GM21381 (cell line): ENCODE measurements at regions not wholly inside any gene's neighbourhood (a gene's known extent, or its start where the extent isn't known, plus 50 kb on each side); places are given as distances from the start of the nearest gene placed in this dataset.

Experiments used
- ATAC-seq: cut with Tn5 transposase; IDR thresholded peaks from one replicate; pipeline ENCODE4 v1.9.1; 2021; ENCODE audit warnings: mild to moderate bottlenecking, moderate library complexity; ENCODE audit not compliant: unreplicated experiment

DNA sequence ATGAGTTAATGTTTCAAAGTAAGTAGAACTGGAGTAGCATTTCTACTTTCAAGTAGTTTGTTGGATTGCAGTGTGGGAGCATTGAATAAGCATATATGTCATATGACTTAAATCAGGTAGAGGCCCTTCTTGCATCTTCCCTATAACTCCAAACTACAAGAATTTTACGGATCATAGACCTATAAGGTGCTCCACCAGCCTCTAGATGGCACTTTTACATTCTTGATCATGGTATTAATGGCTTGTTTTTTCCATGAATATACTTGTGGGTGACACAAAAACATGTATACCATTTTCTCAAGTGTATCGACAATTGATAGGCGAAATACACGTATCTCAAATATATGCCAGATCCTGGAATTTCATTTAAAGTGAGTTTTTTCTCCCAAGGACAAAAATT lies 311.1 kb downstream of the ZPLD1 start:
- no peak for ATAC-seq

DNA sequence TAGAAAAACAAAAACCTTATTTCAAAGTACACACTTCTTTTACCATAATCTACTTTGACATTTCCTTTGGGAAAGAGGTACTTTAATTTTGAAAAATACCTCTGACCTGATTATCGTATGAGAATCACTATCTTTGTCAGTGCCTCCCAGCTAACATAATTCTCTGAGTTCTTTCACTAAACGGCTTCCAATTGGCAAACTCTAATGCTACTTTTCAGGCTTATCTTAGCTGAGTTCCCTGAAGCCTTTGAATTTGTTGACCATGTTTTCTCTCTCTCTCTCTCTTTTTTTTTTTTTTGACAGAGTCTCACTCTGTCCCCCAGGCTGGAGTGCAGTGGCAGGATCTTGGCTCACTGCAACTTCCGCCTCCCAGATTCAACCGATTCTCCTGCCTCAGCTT lies 312.8 kb downstream of the ZPLD1 start:
- no peak for ATAC-seq

DNA sequence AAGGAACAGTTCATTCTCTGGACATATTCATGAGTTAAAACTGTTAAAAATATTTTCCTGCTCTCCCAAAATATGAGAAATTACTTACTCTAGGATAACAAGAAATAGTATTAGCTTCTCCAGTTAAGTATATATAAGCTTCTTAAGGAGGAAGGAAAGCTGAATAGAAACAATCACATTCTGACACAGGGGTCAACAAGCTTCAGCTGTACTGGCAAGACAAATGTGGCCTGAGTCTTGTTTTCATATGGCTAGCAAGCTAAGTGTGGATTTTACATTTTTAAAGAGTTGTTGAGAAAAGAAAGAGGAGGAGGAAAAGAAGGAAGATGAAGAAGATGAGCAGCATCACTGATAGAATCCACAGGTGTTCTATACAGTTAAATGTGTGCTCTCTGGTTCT lies 313.8 kb downstream of the ZPLD1 start:
- ATAC-seq = no peak

DNA sequence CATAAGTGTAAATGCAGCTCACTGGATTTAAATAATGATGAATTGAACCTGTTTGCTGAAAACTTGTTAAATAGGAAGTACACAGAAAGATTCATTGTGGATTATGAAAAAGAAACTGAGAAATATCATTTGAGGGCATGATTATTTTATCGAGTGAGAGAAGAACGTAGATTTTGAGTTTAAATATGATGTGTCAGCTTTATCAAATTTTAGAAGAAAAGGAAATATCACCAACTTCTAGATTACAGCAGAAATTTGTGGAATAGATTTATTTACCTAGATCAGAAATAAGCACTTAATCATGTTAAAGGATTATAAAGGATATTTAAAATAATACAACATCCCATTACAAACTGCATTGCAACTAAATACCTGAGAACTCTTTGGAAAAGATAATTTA lies 315.5 kb downstream of the ZPLD1 start:
- no peak for ATAC-seq

DNA sequence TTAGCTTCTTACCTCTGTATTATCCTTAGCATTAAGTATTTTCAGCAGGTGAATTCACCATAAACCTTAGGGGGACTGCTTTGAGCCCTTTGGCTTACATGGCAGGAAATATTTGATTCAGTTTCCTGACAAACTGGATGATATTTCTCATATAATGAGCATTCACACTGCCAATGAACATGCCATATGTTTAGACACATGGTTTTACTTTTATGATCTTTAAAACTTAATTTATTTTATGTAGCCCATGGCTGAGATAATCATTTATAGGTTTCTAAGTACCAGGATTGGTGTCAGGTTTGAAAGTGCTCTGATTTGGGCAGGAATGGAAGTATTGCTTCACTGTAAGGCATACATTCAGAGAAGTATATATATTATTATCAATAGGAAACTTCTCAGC lies 319.1 kb downstream of the ZPLD1 start:
- ATAC-seq = no peak

DNA sequence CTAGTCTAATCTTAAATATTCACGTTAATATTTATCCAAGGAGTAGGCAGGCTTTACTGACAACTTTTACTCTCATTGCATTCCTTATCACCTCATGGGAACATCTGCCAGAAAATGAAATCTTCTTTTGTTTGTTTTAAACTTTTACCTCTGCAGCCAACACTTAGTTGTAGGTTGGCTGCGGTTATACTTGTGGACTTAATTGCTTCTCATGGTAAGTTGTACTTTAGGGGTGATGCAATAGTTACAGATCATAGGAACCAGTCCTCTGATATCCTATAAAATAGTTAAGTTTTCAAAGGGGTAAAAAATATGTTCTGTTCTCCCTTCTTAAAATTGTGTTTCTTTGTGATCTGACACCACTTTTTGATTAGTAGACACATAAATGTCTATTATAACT lies 321.9 kb downstream of the ZPLD1 start:
- no peak for ATAC-seq

DNA sequence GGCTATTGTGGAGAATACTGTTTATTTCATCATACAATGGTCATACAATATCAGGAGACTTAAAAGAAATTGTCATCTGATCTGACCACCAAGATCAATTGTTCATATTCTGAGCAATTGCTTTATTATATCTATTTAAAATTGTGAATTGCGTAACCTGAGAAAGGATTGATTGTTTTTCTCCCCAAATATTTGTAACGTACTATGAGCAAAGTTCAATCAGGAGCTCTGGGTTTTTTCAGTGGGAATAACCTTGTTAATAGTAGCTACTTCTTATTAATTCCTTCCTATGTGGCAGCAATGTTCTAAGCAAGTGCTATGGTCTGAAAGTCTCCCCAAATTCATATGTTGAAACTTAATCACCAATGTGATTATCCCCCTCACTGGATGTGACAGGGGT lies 323.1 kb downstream of the ZPLD1 start:
- no peak for ATAC-seq

DNA sequence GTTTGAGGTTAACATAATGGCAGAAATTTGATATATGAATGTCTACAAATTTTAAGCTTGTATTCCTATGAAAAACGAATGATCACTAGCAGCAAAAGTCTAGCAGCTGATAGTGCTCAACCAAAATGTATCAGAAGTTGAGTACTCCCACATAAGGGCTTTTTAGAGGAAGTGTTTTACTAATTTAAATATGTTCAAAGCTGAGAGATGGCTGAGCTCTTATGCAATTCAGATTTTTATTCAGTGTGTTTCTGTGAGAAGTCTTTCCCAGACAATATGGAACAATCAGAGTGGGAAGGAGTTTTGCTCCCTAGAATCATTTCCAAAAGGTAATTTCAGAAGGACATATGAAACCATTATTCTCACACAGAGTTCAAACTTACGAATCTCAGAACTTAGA lies 327.0 kb downstream of the ZPLD1 start:
- ATAC-seq = no peak

DNA sequence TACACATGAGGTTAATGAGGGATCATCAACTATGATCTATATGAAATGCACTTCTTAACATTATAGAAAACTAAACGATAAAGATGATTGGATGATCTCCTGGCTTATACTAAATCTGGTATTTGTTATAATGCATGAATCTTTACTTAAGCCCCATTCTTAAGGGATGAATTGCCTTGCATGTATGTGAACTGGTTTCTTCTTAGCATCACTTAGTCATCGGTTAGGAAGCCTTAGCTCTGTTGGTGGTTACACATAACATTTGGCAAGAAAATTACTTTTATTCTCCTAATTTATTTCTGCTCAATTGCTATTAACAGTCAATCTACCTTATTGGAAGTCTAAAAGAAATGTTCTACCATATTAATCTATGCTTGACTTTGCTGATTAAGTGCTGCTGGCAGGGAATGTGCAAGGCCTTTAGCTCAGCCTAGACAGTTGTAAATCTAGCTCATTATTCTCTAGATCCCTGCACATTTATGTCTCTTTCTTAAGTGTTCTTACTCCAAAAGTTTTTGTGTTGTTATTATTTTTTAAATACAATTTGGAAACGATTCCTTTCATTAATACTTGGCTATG lies 356.0 kb downstream of the ZPLD1 start:
- ATAC-seq = no peak

DNA sequence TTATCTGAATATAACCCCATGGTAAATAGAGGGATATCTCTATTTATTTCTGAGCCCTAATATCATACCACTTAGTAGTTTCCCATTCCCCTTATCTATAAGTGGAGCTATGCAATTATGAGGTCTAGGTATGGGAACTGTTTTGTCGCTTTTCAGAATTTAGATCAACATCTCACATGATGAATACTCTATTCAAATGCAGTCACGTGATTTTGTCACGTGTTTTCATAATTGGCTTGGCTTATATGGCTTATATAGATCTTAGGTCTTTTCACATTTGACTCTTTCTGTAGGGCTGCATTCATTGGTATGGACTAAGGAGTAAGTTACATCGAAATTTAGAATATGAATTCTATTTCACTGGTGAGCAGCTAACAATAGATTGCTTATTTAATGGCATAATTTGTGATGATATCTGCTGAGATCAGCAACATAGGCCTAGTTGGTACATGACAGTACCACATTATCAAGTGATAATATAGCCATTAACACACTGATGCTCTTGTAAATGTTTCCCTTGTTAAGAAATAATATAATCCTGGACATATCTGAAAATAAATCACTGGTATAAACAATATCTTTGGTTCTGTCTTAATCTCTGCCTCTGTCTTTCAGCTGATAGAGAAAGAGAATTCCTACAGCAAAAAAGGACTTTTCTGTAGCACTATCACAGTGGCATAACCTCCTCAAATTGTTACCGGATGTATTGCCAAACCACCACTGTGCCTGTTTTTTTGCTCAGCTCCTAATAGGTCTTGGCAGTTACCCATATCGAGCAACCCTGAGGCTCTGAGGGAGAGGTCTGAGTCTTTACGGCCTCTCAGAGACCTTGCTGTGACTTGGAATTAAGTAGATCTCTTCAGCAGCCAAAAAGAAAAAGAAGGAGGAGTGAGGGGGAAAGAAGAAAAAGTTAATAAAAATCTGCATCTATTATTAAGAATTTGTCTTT lies 357.1 kb downstream of the ZPLD1 start:
- ATAC-seq = no peak

DNA sequence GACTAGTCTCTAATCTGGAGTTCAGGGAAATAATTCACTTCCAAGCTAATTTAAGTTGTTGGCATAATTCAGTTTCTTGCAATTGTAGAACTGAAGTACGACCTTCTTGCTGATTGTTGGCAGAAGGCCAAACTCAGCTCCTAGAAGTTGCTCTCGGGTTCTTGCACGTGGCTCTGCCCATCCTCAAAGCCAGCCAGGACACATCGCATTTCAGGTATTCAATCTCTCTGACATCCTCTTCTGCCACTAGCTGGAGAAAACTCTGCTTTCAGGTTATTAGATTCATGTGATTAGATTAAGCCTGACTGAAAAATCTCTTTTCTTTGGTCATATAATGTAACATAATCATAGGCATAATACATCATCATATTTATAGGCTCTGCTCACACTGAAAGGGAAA lies 362.0 kb downstream of the ZPLD1 start:
- no peak for ATAC-seq

DNA sequence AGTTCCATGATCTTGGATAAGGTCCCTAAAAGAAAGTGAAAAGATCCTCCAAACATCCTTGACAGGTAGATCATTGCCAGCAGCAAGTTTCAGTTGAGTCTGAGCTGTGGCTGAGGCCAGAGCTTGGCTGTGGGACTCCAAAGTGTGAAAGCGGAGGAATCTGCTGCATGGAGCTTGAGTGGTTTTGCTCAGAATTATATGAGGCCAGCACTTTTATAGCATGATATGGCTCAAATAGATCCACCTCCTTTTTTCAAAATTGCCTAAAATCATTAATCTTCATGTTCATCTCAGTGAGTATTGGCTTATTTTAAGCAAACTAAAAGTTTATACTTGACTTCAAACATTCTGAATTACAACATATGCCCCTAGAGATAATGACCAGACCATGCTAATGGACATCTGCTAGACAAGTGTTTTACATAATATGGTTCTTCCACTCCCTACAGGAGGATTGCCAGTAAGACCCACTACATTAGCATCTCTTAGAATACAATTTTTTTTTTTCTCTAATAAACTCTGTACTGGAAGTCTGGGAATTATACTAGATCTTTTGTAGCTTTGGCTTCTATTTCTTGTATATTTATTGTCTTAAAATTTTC lies 368.1 kb downstream of the ZPLD1 start:
- no peak for ATAC-seq

DNA sequence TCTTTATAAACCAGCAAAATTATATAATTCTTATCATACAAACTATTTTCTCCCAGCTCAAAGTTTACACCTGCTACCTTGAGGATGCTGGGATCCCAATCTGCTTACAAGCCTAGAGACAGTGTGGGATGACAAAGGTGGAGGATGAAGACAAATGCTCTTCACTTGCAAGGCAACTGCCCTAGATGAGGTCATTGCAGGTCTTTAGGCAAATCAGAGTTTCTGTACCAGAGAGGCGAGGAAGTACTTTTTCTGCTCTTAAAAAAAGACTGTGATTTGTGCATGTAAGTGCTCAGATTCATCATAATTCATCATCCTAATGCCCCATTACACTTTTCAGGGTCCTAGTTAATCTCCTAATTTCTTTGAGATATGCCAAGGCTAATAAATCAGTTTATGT lies 376.1 kb downstream of the ZPLD1 start:
- ATAC-seq = no peak

DNA sequence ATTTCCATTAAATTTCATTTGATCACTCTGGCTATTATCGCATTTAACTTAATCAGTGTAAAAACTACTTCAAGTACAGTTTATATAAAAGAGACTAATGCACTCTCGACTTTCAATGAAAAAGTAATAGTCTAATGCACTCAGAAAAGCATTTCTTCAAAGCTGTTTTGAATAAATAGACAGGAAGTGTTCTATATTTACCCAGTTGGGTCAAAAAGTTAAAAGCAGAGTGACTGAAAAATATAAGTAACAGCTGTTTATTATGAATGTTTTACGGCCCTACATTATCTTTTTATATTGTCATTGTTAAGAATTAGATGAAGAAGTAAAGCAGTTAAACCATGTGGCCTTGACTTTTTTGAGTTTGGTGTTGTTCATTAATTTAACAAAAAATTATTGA lies 391.8 kb downstream of the ZPLD1 start:
- ATAC-seq = no peak

DNA sequence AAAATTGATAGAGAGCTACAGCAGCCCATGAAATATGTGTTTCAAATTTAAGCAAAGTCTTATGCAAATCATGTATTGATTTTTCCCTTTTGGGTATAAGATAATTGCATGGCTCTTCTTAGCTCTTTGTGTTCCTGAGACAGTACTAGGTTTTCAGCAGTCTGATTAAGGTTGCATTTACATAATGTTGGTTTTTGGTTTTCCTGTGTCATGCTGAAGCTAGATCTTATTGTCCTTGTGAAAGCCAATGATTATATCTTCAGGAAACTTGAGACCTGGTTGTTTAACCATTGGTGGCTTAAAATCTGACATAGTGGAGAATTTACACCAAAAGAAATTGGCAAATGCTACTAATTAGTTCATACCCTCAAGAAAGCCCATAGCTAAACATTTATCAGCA lies 392.6 kb downstream of the ZPLD1 start:
- ATAC-seq = no peak

DNA sequence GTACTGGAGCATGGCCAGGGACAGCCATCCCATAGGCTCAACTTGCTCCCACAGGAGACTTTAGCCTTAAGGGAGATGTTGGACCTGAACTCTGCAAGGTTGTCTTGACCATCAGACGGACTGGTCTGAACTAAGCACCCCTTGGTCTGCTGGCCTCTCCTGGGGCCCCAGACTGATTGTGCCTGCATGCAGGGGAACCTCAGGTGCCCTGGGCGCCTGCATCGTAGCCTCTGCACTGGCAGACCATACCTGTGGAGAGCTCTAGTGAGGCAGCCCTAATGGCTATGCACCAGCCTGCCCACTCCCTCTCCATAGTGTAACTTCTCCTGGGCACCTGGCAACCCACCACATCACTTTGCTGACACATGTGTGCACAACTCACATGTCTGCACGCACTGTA lies 395.6 kb downstream of the ZPLD1 start:
- no peak for ATAC-seq

DNA sequence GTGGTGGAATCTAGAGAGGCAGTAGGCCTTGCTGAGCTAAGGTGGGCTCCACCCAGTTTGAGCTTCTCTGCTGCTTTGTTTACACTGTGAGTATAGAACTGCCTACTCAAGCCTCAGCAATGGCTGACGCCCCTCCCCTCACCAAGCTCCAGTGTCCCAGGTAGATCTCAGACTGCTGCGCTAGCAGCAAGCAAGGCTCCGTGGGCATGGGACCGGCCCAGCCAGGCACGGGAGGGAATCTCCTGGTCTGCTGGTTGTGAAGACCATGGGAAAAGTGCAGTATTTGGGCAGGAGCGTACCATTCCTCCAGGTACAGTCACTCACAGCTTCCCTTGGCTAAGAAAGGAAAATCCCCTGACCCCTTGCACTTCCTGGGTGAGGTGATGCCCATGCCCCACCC lies 407.1 kb downstream of the ZPLD1 start:
- ATAC-seq = no peak

DNA sequence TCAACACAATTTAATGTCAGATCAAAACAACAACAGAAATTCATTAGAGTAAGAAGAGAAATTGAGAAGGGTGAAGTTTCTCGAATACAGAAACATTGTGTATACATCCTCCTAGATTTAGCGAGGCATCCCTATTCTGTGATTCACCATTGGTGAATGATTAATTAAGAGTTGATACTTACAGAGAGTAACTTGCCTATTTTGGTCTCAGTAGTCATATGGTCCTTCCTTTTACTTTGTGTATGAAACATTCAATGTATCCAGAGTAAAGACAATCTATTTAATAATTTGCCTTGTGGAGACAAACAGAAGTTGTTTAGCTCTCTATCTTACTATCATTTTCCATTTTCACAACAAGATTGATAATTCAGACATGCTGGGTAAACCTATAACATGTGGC lies 432.0 kb downstream of the ZPLD1 start:
- no peak for ATAC-seq

DNA sequence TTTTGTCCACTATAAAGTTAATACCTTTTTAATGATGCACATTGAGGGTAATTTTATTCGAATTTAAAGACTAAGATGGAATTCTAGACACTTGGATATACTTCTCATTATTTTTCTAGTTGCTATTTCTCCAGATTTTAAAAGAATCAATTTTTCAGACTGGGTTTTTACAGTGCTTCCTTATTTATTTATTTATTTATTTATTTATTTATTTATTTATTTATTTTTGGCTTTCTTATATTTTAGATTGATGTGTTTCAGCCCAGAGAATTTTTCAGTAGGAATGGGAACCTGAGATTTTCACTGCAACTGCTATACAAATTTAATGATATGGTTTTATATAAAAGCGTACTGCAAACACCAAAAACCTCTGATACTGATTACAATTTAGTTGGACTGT lies 448.7 kb downstream of the ZPLD1 start:
- no peak for ATAC-seq

DNA sequence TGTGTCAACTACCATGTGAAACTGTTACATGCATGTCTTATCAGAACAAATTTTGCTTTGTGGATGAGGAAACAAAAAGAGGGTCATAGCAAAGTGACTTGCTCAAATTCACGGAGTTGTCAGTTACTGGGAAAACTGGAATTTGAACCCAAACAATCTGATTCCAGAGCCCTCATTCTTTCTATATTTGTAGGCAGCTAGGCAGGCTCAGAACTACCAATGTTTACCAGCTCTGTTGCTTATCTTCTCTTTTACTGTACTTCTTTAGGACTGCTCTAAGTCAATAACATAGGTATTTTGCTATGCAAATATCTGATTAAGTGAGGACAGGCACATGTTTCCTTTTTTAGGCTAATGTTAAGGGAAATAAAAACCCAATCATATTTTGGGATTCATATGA lies 450.5 kb downstream of the ZPLD1 start:
- no peak for ATAC-seq

DNA sequence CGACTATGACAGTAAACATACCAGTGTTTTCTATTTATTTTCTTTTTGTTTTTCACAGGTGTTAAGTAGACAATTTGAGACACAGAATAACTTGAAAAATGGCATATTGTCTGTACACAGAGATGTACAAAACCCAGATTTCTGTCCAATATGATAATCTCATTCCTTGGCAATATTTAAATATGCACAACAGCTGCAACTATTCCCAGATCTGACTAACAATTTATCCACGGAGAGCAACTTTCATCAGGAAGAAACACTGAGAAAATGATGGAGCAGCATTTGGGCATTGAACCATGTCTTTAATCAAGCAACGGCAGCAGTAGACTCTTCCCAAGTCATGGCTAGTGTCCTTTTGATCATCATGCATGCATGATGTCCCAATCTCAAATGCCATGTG lies 452.6 kb downstream of the ZPLD1 start:
- no peak for ATAC-seq
